Liver (tissue), 7 donors: ENCODE measurements at regions not wholly inside any gene's neighbourhood (a gene's known extent, or its start where the extent isn't known, plus 50 kb on each side); places are given as distances from the start of the nearest gene placed in this dataset.

Source experiments
- DNase-seq: peaks from one replicate; pipeline ENCODE4 v3.0.0-alpha.2; 2017; ENCODE audit warnings: low spot score
- H3K27ac ChIP-seq, 2 donors: one replicate each; pipeline ENCODE4 v1.7.0; 2013; ENCODE audit warnings: inconsistent platforms in 2 of 2, low read length in 2 of 2, control low read depth in 1 of 2, low read depth in 1 of 2, mild to moderate bottlenecking in 1 of 2
- H3K27me3 ChIP-seq, 4 donors: one replicate each; pipeline versions ENCODE4 v1.6.1 to v1.7.0; 2013; ENCODE audit warnings: low read length in 3 of 4, inconsistent platforms in 1 of 4, mild to moderate bottlenecking in 1 of 4, moderate library complexity in 1 of 4; ENCODE audit not compliant: control insufficient read depth in 4 of 4, insufficient read depth in 4 of 4
- H3K36me3 ChIP-seq, 4 donors: one replicate each; pipeline versions ENCODE4 v1.6.1 to v1.7.0; 2013; ENCODE audit warnings: low read length in 3 of 4, mild to moderate bottlenecking in 3 of 4, low read depth in 1 of 4, moderate library complexity in 1 of 4; ENCODE audit not compliant: control insufficient read depth in 4 of 4, insufficient read depth in 3 of 4
- H3K4me1 ChIP-seq, 4 donors: one replicate each; pipeline versions ENCODE4 v1.6.1 to v1.7.0; 2013; ENCODE audit warnings: low read length in 3 of 4, mild to moderate bottlenecking in 3 of 4, moderate library complexity in 1 of 4; ENCODE audit not compliant: control insufficient read depth in 4 of 4, insufficient read depth in 4 of 4
- H3K4me3 ChIP-seq, 3 donors: one replicate each; pipeline versions ENCODE4 v1.6.1 to v1.7.0; 2013; ENCODE audit warnings: low read length in 3 of 3, control low read depth in 1 of 3, low read depth in 1 of 3, mild to moderate bottlenecking in 1 of 3
- H3K9ac ChIP-seq, 2 donors: one replicate each; pipeline ENCODE4 v1.7.0; 2013; ENCODE audit warnings: low read length in 2 of 2, mild to moderate bottlenecking in 2 of 2, moderate library complexity in 2 of 2, control low read depth in 1 of 2, low read depth in 1 of 2
- H3K9me3 ChIP-seq, 4 donors: one replicate each; pipeline versions ENCODE4 v1.6.1 to v1.7.0; 2013; ENCODE audit warnings: low read length in 3 of 4; ENCODE audit not compliant: control insufficient read depth in 4 of 4
- EGR1 ChIP-seq, 2 donors: IDR thresholded peaks; 2 replicates each; pipeline ENCODE4 v1.6.1; 2016 to 2018; ENCODE audit warnings: antibody characterized with exemption in 2 of 2, low read depth in 2 of 2
- FOXA2 ChIP-seq: IDR thresholded peaks from 2 replicates; pipeline ENCODE4 v1.6.1; 2016; ENCODE audit warnings: antibody characterized with exemption
- HNF4A ChIP-seq, 2 donors: conservative IDR thresholded peaks; 2 replicates each; pipeline ENCODE4 v1.6.1; 2016; ENCODE audit warnings: antibody characterized with exemption in 2 of 2, mild to moderate bottlenecking in 2 of 2
- HNF4G ChIP-seq: IDR thresholded peaks from 2 replicates; pipeline ENCODE4 v1.6.1; 2016; ENCODE audit warnings: antibody characterized with exemption
- JUND ChIP-seq, 2 donors: IDR thresholded peaks; 2 replicates each; pipeline ENCODE4 v1.6.1; 2016; ENCODE audit warnings: antibody characterized with exemption in 2 of 2
- NR2F2 ChIP-seq: IDR thresholded peaks from 2 replicates; pipeline ENCODE4 v1.6.1; 2016; ENCODE audit warnings: antibody characterized with exemption
- RAD21 ChIP-seq, 2 donors: IDR thresholded peaks; 2 replicates each; pipeline ENCODE4 v1.6.1; 2016; ENCODE audit warnings: antibody characterized with exemption in 2 of 2, mild to moderate bottlenecking in 2 of 2
- RXRA ChIP-seq, 2 donors: IDR thresholded peaks; 2 replicates each; pipeline ENCODE4 v1.6.1; 2017 to 2018; ENCODE audit warnings: antibody characterized with exemption in 2 of 2, mild to moderate bottlenecking in 1 of 2
- SP1 ChIP-seq: IDR thresholded peaks from 2 replicates; pipeline ENCODE4 v1.6.1; 2018; ENCODE audit warnings: antibody characterized with exemption, mild to moderate bottlenecking
- TAF1 ChIP-seq: conservative IDR thresholded peaks from 2 replicates; pipeline ENCODE4 v1.6.1; 2016; ENCODE audit warnings: antibody characterized with exemption, mild to moderate bottlenecking
- YY1 ChIP-seq: IDR thresholded peaks from 2 replicates; pipeline ENCODE4 v1.6.1; 2016; ENCODE audit warnings: antibody characterized with exemption, mild to moderate bottlenecking
- WGBS: extraction: QIAGEN DNeasy Blood & Tissue Kit; methylation state at CpG from one replicate; pipeline ENCODE4 v1.1.7; 2013; 5-methylcytosine and 5-hydroxymethylcytosine counted together
- TF ChIP-seq, protein P1 (sequence below): IDR thresholded peaks from 2 replicates; pipeline ENCODE4 v1.6.1; 2016; ENCODE audit warnings: antibody characterized with exemption
- TF ChIP-seq, protein P2 (sequence below): IDR thresholded peaks from 2 replicates; pipeline ENCODE4 v1.6.1; 2016; ENCODE audit warnings: antibody characterized with exemption, mild to moderate bottlenecking
- TF ChIP-seq, protein P3 (sequence below): IDR thresholded peaks from 2 replicates; pipeline ENCODE4 v1.6.1; 2016; ENCODE audit warnings: antibody characterized with exemption
- TF ChIP-seq, protein P4 (sequence below): IDR thresholded peaks from 2 replicates; pipeline ENCODE4 v1.6.1; 2016; ENCODE audit warnings: antibody characterized with exemption
- donor health status: healthy.
- donor health status: healthy.
- donor health status: healthy.
- donor health status: healthy.

DNA sequence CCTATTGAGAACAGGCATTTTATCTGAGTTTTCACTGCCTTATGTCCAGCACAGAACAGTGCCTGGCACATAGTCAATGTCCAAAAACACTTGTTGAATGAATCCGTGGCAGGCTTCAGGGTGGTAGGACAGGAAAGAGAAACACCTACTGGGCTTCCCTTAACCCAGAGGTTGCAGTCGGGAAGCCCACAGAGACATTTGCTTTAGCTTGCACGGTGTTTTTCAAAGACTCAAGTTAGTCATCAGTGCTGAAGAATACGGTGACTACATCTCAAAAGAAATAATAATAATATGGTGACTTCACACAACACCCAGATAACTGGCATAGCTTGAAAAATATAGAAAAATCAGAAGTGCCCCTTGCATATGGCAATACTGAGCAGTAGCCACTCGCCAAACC, 160.4 kb downstream of the CD83 start (continued):
- TF ChIP-seq FOXA2 (no peak), HNF4G (no peak), SP1 (no peak), RXRA (IDR thresholded peaks at IDR 0.05) (no peak), TAF1 (no peak), HNF4A (conservative IDR thresholded peaks at IDR 0.05) (no peak)
- TF ChIP-seq, protein P1, sequence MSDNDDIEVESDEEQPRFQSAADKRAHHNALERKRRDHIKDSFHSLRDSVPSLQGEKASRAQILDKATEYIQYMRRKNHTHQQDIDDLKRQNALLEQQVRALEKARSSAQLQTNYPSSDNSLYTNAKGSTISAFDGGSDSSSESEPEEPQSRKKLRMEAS: no peak

DNA sequence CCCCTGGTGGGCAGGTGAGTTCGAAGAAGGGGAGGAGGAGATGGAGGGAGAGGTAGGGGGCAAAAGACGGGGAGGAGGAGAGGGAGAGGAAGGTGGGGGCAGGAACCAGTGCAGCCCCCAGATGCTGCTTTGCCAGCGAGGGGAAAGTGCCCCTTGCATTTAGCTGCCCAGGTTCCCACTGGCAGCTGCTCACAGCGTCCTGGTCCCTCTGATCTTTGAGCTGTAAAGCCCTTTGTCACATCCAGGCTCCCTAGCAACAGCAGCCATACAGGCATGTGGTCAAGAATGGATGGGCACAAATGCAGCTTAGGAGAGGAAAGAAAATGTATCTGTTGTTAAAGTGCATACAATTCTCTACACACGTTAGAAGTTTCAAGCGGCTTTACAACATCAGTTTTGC, 160.9 kb downstream of the CD83 start:
- H3K4me1 ChIP-seq: peaks cover 0 to 6% (median 3%) of the 10 kb centered on the region in 4 donors
- 90% methylated on average over 6 of the region's 6 CpGs for WGBS

More for the DNA sequence above, 160.9 kb downstream of the CD83 start:
- Histone ChIP-seq H3K27me3 (no peaks in the 10 kb centered on the region), H3K9ac (no peak overlapping the region), H3K9me3 (no peaks in the 10 kb centered on the region), H3K27ac (no peak overlapping the region), H3K4me3 (no peak overlapping the region), H3K36me3 (no peaks in the 10 kb centered on the region)
- DNase-seq: no peak
- TF ChIP-seq NR2F2 (no peak), HNF4A (conservative IDR thresholded peaks at IDR 0.05) (no peak), FOXA2 (no peak), SP1 (no peak), YY1 (no peak), HNF4G (no peak), RXRA (IDR thresholded peaks at IDR 0.05) (no peak), TAF1 (no peak), EGR1 (IDR thresholded peaks at IDR 0.05; ENCODE audit: low read depth in 2 of 2) (no peak), JUND (IDR thresholded peaks at IDR 0.05) (no peak), RAD21 (IDR thresholded peaks at IDR 0.05) (no peak)
- TF ChIP-seq, protein P1: no peak
- TF ChIP-seq, protein P2, sequence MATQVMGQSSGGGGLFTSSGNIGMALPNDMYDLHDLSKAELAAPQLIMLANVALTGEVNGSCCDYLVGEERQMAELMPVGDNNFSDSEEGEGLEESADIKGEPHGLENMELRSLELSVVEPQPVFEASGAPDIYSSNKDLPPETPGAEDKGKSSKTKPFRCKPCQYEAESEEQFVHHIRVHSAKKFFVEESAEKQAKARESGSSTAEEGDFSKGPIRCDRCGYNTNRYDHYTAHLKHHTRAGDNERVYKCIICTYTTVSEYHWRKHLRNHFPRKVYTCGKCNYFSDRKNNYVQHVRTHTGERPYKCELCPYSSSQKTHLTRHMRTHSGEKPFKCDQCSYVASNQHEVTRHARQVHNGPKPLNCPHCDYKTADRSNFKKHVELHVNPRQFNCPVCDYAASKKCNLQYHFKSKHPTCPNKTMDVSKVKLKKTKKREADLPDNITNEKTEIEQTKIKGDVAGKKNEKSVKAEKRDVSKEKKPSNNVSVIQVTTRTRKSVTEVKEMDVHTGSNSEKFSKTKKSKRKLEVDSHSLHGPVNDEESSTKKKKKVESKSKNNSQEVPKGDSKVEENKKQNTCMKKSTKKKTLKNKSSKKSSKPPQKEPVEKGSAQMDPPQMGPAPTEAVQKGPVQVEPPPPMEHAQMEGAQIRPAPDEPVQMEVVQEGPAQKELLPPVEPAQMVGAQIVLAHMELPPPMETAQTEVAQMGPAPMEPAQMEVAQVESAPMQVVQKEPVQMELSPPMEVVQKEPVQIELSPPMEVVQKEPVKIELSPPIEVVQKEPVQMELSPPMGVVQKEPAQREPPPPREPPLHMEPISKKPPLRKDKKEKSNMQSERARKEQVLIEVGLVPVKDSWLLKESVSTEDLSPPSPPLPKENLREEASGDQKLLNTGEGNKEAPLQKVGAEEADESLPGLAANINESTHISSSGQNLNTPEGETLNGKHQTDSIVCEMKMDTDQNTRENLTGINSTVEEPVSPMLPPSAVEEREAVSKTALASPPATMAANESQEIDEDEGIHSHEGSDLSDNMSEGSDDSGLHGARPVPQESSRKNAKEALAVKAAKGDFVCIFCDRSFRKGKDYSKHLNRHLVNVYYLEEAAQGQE: no peak
- TF ChIP-seq, protein P3, sequence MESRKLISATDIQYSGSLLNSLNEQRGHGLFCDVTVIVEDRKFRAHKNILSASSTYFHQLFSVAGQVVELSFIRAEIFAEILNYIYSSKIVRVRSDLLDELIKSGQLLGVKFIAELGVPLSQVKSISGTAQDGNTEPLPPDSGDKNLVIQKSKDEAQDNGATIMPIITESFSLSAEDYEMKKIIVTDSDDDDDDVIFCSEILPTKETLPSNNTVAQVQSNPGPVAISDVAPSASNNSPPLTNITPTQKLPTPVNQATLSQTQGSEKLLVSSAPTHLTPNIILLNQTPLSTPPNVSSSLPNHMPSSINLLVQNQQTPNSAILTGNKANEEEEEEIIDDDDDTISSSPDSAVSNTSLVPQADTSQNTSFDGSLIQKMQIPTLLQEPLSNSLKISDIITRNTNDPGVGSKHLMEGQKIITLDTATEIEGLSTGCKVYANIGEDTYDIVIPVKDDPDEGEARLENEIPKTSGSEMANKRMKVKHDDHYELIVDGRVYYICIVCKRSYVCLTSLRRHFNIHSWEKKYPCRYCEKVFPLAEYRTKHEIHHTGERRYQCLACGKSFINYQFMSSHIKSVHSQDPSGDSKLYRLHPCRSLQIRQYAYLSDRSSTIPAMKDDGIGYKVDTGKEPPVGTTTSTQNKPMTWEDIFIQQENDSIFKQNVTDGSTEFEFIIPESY: no peak
- TF ChIP-seq, protein P4, sequence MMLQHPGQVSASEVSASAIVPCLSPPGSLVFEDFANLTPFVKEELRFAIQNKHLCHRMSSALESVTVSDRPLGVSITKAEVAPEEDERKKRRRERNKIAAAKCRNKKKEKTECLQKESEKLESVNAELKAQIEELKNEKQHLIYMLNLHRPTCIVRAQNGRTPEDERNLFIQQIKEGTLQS: no peak
